GM19328 (cell line): ENCODE measurements at regions not wholly inside any gene's neighbourhood (a gene's known extent, or its start where the extent isn't known, plus 50 kb on each side); places are given as distances from the start of the nearest gene placed in this dataset.

Experiments used
- ATAC-seq: cut with Tn5 transposase; IDR thresholded peaks from one replicate; pipeline ENCODE4 v1.9.1; 2021; ENCODE audit warnings: mild to moderate bottlenecking, moderate library complexity; ENCODE audit not compliant: unreplicated experiment

- no peak for ATAC-seq
Measured at GRCh38 chr11:91872243-91872642, 352.4 kb upstream of the FAT3 start.

GRCh38 chr11:91871791-91872190, 352.8 kb upstream of the FAT3 start:
- no peak for ATAC-seq

DNA sequence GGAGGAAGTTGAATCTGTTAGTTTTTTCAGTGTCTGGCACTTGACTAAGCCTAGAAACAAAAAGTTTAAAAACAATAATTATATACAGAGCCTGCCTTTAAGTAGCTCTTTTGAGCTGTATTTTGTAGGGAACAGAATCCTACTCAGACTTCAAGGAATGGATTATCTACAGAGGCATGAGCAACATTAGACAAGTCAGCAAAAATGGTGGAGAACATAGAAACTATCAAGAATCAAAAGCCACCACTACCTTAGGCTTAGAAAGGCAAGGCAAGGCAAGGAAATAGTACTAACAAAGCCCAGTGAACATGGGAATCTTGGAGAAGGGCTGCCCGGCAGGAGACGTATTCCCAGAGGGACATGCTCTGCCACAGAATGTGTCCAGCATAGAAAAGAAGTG, 353.6 kb upstream of the FAT3 start:
- ATAC-seq: no peak

DNA sequence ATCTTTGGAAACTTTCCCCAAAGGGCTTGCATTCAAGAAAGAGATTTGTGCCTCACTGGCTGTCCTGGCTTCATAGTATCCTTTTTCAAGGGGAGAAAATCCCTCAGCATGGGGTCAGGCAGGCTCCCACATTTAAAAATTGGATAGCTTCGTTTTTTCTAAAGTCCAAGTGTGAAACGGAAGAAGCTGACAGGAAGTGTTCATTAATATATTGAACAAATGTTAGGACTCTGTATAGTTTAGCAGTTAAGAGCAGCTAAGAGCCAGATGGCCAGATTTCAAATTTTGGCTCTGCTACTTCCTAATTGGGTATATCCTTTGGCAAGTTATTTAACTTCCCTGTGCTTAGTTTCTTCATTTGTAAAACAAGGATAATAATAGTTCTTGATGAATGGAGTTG, 354.9 kb upstream of the FAT3 start:
- no peak for ATAC-seq

DNA sequence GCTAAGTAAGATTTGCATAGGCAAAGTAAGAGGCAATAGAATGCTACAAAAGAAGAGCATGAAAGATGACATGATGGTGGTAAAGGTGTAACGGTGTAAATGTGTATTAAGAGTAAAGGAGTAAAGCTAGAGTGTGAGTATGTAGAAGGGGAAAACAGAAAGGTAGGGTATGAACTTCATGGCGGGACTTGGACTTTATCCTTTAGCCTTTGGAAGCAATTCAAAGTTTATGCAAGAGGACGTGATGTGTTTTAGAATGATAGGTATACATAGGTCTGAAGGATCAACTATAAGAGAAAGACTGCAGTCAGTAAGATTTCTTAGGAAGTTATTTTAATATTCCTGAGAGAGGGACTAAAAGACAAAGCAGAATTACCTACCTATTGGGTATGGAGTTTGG, 358.0 kb upstream of the FAT3 start:
- no peak for ATAC-seq

DNA sequence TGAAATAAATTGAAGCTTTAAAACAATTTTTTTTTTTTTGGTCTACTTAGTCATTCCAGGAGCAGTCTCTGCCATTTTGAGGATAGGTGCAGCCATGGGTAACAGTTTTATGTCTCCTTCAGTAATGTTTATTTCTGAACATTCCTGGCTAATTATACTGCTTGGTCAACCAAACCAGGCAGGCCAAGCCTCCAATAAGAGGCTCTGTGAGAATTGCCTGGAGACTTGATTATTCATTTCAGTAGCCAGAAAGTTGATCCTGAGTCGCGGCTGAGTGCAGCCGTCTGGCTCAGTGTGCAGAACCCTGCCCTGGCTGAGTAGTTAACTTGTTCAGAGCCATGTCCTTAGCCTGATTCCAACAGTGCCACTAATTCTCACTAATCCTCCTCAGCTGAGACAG, 364.0 kb upstream of the FAT3 start:
- no peak for ATAC-seq

DNA sequence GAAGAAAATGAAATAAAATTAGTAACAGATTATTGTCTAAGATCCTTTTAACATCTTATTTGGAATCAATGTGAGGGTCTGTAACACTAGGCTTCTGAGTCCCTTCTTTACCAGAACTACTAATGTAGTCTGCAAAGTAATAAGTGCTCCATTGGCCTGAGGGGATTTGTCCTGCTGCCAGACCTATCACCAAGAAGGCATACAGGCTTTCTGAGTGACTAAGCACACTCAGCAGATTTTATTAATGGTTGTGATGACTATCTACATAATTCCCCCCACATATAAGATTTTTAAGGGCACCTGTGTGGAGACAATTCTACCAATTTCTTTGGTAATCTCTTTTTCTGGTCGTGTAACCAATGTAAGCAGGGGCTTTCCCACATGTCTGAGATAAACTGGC, 365.0 kb upstream of the FAT3 start:
- no peak for ATAC-seq

DNA sequence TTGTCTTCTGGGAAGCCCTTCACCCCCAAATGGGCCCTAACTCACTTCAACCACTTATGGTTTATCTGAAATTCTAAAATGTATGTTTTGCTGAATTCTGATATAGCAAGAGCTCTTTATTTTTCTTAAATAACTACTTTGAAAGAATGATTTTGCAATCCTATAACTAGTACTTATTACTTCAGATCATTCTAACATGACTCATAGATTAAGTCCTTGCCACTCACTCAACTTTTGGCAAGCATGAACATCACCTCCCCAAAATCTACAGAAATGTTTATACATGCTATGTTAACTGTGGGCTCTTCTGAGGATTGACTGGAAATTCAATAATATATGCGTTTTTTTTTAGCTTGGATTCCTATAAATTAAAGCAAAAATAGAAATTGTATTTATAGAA, 367.4 kb upstream of the FAT3 start:
- no peak for ATAC-seq

DNA sequence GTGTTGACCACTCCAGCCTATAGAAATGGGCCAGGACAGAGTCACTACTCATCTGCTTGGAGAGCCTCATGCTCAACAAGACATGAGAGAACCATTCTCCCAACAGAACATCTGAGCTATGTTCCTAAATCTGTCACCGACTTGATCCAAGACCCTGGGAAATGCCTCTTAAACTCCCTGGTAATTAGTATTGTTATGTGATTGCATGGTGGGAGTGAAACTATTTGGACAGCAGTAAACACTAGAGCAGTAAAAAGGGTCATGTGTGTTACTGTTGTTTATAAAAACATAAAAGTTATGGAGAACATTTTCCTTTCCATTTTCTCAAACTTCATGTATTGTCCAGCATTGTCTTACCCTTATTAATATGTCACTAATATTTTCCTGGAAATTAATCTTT, 369.8 kb upstream of the FAT3 start:
- ATAC-seq: no peak

- ATAC-seq: no peak
Measured at GRCh38 chr11:91854171-91854570, 370.4 kb upstream of the FAT3 start.

DNA sequence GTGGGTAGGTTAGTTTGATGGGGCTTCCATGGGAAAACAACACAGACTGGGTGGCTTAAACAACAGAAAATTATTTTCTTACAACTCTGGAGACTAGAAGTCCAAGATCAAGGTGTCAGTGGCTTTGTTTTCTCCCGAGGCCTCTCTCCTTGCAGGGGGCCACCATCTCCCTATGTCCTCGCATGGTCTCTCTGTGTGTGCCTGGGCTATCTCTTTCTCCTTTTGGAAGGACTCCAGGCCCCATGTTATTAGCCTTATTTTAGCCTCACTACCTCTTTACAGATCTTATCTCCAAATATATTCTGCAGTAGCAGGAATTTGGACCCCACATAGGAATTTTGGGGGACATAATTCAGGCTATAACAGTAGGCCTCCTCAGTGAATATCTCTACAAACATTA, 372.7 kb upstream of the FAT3 start:
- ATAC-seq: no peak

DNA sequence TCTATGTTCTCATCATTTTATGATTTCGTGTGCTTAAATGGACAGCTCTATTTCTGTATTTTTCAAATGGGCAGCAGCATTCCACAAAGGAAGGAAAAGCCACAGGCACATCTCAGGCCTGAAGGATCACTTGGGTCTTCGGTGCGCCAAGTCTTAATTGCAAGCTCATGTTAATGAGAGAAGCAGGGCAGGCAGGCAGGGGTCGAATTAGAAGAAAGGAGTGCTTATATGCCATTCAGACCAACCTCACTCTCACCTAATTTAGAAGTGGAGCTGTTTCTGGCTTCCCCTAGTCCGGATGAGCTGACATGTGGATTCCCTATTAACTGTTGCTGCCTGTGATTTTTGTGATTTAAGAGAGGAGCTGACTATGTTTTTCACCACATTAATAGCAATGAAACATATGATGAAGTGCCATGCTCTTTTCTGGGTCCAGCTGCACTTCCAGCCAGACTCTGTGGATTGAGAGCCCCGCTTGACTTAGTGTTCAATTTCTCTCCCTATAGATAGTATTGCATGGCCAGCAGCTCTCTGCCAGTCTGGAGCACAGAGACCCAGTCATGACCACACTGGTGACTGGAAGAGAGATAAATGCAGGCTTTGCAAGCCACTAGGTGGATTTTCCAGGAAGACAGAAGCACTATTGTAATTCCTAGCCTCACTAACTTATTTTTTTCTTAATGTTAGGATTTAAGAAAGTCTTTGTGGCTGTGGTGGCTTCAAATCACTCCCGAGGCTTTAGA, 373.9 kb upstream of the FAT3 start:
- no peak for ATAC-seq

DNA sequence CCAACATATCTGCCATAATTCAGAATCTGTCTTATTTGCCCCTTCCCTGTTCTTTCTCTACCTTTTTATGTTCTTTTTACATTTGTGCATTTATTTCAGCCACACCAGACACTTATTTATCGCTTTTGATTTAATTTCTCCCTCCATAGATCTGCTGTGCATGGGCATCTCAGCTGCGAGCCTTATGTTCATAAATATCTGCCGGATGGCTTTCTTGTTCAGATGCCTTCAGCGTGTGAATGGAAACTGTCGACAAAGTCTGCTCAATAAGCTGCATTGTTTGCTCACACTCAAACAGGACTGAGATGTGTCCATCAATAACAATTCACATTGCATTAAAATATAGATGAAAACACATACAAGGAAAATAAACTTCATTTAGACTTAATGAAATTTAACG, 374.6 kb upstream of the FAT3 start:
- ATAC-seq: no peak

- no peak for ATAC-seq
Measured at GRCh38 chr11:91846649-91847048, 378.0 kb upstream of the FAT3 start.

DNA sequence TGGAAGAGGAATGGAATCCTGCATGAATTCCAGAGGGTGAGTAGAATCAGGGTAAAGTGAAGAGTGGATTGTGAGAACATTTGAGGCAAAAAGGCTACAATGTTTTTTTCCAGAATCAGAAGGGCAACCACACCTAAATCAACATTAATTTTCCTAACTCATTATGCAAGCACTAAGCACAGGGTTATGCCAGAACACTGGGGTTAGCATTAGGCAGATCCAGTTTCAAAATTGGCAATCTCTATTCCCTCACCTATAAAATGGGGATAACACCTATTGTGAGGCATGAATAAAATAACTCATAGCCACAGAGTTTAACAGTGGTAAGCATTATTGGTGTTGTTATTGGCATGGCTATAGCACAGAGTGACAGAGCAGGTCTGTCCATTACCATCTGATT, 378.6 kb upstream of the FAT3 start:
- no peak for ATAC-seq

- no peak for ATAC-seq
Measured at GRCh38 chr11:91840640-91841240, 383.9 kb upstream of the FAT3 start.

- no peak for ATAC-seq
Measured at GRCh38 chr11:91837411-91838330, 386.9 kb upstream of the FAT3 start.

DNA sequence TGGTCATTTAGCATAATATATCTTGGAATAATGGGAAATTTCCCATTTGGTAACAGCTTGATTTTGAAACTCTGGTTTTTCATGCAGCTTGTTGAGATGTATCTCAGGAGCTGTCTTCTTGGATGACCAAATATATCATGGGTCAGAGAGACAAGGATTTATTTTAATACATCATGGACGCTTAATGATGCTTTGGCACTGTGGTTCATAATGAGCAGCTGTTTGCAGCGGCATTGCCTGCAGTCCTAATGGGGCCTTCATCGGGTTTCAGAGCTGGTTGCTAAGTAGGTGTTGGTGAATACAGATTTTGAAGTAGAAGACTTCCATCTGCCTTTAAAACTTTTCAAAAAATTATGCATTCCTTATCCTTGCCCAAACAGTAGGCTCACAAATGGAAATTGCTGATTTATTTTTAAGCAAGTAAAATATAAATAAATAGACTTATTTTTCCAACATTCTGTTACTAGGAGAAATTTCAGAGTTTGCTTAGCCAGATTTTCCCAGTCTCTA, 389.5 kb upstream of the FAT3 start:
- no peak for ATAC-seq

- ATAC-seq: no peak
Measured at GRCh38 chr11:91828901-91829300, 395.7 kb upstream of the FAT3 start.

GRCh38 chr11:91825777-91826176, 398.8 kb upstream of the FAT3 start:
- ATAC-seq: no peak

DNA sequence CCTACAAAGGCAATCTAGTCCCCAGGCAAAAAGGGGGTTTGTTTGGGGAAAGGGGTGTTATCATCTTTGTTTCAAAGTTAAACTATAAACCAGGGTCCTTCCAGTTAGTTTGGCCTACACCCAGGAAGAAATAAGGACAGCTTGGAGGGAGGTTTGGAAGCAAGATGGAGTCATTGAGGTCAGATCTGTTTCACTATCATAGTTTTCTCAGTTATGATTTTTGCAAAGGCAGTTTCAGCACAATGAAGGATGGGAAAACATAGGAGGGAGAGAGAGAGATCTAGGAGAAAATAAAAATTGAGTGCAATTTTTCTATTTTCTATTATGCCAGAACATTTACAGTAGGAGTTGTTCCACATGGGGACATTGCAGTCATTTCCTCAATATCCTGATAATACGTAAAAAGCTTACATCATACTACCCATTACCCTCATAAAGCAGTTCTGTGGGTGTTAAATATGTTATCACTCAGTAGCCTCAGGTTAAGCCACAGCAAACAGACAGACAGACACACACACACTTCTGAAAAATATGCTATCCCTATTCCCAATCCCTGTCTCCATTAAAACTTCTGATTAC, 401.3 kb upstream of the FAT3 start:
- ATAC-seq: no peak
